Muscle of arm (tissue), 1 donor: ENCODE measurements at regions not wholly inside any gene's neighbourhood (a gene's known extent, or its start where the extent isn't known, plus 50 kb on each side); places are given as distances from the start of the nearest gene placed in this dataset.
"Not testable (repeated sequence)": the region's sequence is repeated elsewhere in the genome, so short reads cannot be mapped to it uniquely, and the experiment has no call there.

ENCODE experiments used
- DNase-seq: peaks from one replicate; pipeline ENCODE4 v3.0.0-alpha.2; 2013

GRCh38 chr3:164375995-164376394 lies 702.3 kb downstream of the SI start:
- DNase-seq: no peak

GRCh38 chr3:164375538-164375937 lies 702.8 kb downstream of the SI start:
- no peak for DNase-seq

GRCh38 chr3:164371681-164372080 lies 706.6 kb downstream of the SI start:
- no peak for DNase-seq

GRCh38 chr3:164370970-164371369 lies 707.3 kb downstream of the SI start:
- no peak for DNase-seq

- DNase-seq: no peak
These were observed 713.1 kb downstream of the SI start for GRCh38 chr3:164365242-164365641.

GRCh38 chr3:164364111-164364510 lies 714.2 kb downstream of the SI start:
- no peak for DNase-seq

- DNase-seq: no peak
These were observed 717.4 kb downstream of the SI start for GRCh38 chr3:164360738-164361406.

- no peak for DNase-seq
These were observed 718.2 kb downstream of the SI start for GRCh38 chr3:164360078-164360578.

GRCh38 chr3:164352991-164353390 lies 725.3 kb downstream of the SI start:
- DNase-seq: no peak

GRCh38 chr3:164351131-164351530 lies 727.2 kb downstream of the SI start:
- no peak for DNase-seq

GRCh38 chr3:164342206-164342605 lies 736.1 kb downstream of the SI start:
- DNase-seq: not testable (repeated sequence)

GRCh38 chr3:164341086-164341485 lies 737.2 kb downstream of the SI start:
- no peak for DNase-seq

GRCh38 chr3:164340273-164340672 lies 738.0 kb downstream of the SI start:
- DNase-seq: no peak

- DNase-seq: no peak
These were observed 745.2 kb downstream of the SI start for GRCh38 chr3:164332831-164333802.

GRCh38 chr3:164326714-164327113 lies 751.6 kb downstream of the SI start:
- DNase-seq: no peak

- DNase-seq: no peak
These were observed 757.3 kb downstream of the SI start for GRCh38 chr3:164320962-164321361.

- no peak for DNase-seq
These were observed 772.3 kb downstream of the SI start for GRCh38 chr3:164306042-164306441.

- DNase-seq: no peak
These were observed 774.4 kb downstream of the SI start for GRCh38 chr3:164303894-164304293.

- DNase-seq: no peak
These were observed 775.7 kb downstream of the SI start for GRCh38 chr3:164302622-164303021.

- not testable (repeated sequence) for DNase-seq
These were observed 786.8 kb downstream of the SI start for GRCh38 chr3:164291486-164291885.

GRCh38 chr3:164278550-164278949 lies 799.7 kb downstream of the SI start:
- DNase-seq: no peak

- DNase-seq: no peak
These were observed 811.2 kb downstream of the SI start for GRCh38 chr3:164267053-164267452.

- no peak for DNase-seq
These were observed 827.4 kb downstream of the SI start for GRCh38 chr3:164250923-164251322.
